LoVo (cell line): ENCODE measurements at regions not wholly inside any gene's neighbourhood (a gene's known extent, or its start where the extent isn't known, plus 50 kb on each side); places are given as distances from the start of the nearest gene placed in this dataset.
"Not testable (repeated sequence)": the region's sequence is repeated elsewhere in the genome, so short reads cannot be mapped to it uniquely, and the experiment has no call there.

Source experiments
- DNase-seq: peaks from one replicate; pipeline ENCODE4 v3.0.0-alpha.2; 2016; ENCODE audit warnings: low spot score

- no peak for DNase-seq
Observed at GRCh38 chr7:131147604-131148003, 180.1 kb upstream of the MKLN1 start.

DNA sequence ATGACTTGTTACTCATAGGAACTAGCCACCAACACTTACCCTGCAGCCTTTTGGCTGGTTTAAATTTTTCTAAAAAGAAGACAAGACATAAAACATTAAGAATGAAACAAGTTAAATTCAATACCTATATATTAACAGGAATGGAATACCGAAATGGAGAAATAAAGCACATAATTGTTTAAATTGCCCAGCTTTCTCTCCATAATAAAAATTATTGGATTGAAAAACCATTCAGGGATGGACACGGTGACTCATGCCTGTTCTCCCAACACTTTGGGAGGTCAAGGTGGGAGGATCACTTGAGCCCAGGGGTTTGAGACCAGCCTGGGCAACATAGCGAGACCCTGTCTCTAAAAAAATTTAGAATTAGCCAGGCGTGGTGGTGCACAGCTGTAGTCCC lies 179.4 kb upstream of the MKLN1 start:
- DNase-seq, result no peak

GRCh38 chr7:131148708-131149428 lies 178.8 kb upstream of the MKLN1 start:
- DNase-seq, result no peak

- no peak for DNase-seq
Observed at GRCh38 chr7:131149429-131149773, 178.3 kb upstream of the MKLN1 start.

- no peak for DNase-seq
Observed at GRCh38 chr7:131149840-131150239, 177.8 kb upstream of the MKLN1 start.

- no peak for DNase-seq
Observed at GRCh38 chr7:131151034-131151433, 176.6 kb upstream of the MKLN1 start.

DNA sequence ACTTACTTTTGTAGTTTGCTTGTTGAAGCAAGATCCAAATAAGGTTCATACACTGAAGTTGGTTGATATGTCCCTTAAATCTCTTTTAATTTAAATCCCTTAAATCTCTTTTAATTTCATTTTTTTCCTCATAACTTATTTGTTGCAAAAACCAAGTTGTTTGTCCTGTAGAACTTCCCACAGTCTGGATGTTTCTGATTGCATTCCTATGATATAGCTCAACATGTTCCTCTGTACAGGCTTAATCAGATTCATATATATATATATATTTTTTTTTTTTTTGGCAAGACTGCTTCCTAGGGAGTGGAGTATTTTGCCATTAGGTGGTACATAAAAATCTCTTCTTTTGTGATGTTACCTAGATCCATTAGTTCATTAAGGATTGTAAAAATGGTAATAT lies 174.9 kb upstream of the MKLN1 start:
- DNase-seq, result no peak

DNA sequence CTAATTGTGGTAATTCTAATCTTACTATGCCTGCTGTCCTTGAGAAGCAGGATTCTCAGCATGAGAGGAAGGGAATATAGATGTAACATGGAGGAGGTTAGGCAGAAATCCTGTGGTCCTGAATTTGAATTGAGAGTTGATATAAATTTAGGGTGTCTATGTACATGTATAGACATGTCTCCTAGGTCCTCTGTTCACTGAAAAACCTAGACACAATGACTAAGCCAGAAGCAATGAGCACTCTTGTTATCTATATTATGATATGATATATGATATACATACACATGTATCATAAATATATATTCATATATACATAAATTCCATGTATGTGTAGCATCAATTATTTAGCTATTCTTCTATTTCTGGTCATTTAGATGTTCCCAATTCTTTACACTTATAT lies 173.3 kb upstream of the MKLN1 start:
- DNase-seq, result no peak

- no peak for DNase-seq
Observed at GRCh38 chr7:131157530-131158243, 170.0 kb upstream of the MKLN1 start.

DNA sequence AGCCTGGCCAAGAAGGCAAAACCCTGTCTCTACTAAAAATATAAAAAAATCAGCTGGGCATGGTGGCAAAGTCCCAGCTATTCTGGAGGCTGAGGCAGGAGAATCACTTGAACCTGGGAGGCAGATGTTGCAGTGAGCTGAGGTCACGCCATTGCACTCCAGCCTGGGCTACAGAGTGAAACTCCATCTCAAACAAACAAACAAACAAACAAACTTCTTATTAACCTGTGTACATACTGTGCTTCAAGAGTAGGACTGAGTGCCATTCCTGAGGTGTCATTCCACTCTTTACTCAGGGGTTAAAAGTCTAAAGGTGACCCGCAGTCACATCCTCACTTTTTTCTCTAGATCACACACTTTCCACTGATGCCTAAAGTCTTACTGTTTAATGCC lies 169.4 kb upstream of the MKLN1 start:
- not testable (repeated sequence) for DNase-seq

DNA sequence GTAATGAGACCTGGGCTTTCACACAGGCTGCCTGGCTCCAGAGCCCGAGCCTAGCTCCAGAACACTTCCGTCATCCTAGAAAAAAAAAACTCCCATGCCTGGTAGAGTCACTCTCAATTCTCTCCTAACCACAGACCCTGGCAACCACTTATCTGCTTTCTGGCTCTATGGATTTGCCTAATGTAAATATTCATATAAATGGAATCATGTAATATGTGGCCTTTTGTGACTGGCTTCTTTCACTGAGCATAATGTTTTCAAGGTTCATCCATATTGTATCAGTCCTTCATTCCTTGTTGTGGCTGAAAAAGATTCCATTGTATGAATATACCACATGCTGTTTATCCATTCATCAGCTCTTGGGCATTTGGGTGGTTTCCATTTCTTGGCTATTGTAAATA lies 167.7 kb upstream of the MKLN1 start:
- no peak for DNase-seq

DNA sequence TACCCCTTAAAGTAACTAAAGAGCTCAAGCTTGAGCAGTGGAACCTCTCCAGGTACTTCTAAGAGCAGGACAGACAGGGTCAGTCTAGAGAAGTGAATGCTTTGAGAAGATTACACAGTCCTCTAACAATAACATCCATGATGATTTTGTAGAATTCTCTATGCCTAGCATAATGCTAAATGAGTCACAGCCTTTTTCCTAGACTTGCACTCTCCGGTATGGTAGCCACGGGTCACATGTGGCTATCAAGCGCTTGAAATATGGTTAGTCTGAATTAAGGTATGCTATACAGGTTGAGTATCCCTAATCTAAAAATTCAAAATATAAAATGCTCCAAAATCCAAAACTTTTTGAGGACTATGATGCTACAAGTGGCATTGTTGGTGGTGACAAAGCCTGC lies 166.6 kb upstream of the MKLN1 start:
- DNase-seq, result no peak

- DNase-seq, result peak; percentile 88
Observed at GRCh38 chr7:131164025-131164925, 163.4 kb upstream of the MKLN1 start.

- no peak for DNase-seq
Observed at GRCh38 chr7:131166066-131166465, 161.6 kb upstream of the MKLN1 start.

- no peak for DNase-seq
Observed at GRCh38 chr7:131170440-131171271, 157.0 kb upstream of the MKLN1 start.

DNA sequence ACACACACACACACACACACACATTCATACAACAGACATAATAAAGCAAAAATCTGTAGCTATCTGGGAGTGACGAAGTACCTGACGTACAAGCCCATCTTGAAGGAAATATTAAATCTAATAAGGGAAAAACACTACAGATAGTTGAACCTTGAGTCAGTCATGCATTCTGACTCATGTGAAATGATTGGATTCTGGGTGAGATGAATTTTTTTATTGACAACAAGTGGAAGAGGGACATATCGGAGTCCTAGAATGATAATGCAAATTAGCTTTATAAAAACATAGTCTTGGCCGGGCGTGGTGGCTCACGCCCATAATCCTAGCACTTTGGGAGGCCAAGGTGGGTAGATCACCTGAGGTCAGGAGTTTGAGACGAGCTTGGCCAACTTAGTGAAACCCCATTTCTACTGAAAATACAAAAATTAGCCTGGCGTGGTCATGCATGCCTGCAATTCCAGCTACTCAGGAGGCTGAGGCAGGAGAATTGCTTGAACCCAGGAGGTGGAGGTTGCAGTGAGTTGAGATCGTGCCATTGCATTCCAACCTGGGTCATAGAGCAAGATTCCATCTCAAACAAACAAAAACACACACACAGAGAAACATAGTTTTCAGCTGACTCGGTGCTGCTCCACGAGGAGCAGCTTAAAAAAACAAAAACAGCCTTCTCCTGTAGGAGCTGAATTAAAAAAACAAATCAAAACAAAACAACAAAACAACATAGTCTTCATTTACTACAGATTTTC lies 154.4 kb upstream of the MKLN1 start:
- peak; percentile 34 for DNase-seq

GRCh38 chr7:131174391-131174790 lies 153.3 kb upstream of the MKLN1 start:
- DNase-seq, result no peak

DNA sequence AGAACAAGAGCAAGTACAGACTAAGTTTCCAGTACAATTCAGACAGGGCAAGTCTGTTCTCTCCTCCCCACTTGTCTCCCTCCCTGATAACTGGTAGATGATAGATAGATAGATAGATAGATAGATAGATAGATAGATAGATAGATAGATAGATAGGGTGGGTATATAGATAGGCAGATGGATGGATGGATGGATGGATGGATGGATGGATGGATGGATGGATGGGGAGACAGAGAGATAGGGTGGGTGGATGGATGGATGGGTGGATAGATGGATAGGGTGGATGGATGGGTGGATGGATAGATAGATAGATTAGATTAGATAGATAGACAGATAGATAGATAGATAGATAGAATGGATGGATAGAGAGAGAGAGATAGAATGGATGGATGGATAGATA lies 152.8 kb upstream of the MKLN1 start:
- DNase-seq, result no peak

DNA sequence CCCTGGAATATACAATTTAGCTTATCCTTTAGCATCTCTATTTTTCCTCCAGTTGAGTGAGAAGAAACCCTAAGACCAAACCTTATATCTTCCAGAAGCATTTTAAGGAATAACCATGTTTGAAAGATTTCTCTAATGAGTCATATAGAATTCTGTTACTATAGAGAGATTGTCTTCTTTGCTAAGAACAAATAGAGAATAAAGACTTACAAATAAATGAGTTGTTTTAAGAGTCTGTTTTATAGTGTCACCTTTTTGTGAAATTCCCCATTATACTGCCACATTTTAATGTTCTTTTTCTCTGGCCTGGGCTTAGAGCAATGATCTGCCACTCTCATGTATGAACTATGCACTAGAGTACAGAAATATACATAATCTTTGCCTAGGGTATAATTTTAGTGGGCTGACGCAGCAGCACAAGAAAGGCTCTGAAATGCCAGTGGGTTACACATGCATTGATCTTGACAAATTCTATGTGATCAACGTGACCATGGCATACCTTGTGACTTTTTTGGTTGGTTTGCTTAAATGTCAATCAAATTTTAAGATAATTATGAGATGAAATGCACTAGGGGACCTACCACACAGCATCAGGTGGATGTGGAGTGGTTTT lies 145.1 kb upstream of the MKLN1 start:
- no peak for DNase-seq

- DNase-seq, result no peak
Observed at GRCh38 chr7:131183072-131183471, 144.6 kb upstream of the MKLN1 start.

GRCh38 chr7:131183611-131184119 lies 144.0 kb upstream of the MKLN1 start:
- no peak for DNase-seq
